Thyroid gland (tissue), 4 donors: ENCODE measurements at regions not wholly inside any gene's neighbourhood (a gene's known extent, or its start where the extent isn't known, plus 50 kb on each side); places are given as distances from the start of the nearest gene placed in this dataset.

Experiments
- DNase-seq, 2 donors: peaks; one replicate each; pipeline ENCODE4 v3.0.0-alpha.2; 2019
- H3K27ac ChIP-seq, 3 donors: fragments of 200-600 bp; sonication (generic); 1 replicate in 2 of 3; 2 replicates in 1 of 3; pipeline ENCODE4 v1.5.1; 2016 to 2019; ENCODE audit warnings: mild to moderate bottlenecking in 1 of 3, moderate library complexity in 1 of 3
- H3K27me3 ChIP-seq: fragments of 200-600 bp; sonication (generic); one replicate; pipeline ENCODE4 v1.5.1; 2019
- H3K36me3 ChIP-seq, 2 donors: fragments of 200-600 bp; sonication (generic); one replicate each; pipeline ENCODE4 v1.5.1; 2016 to 2019
- H3K4me1 ChIP-seq, 2 donors: fragments of 200-600 bp; sonication (generic); one replicate each; pipeline ENCODE4 v1.5.1; 2017 to 2019
- H3K4me3 ChIP-seq, 3 donors: fragments of 200-600 bp; sonication (generic); replicated peaks in 1 of 3; 1 replicate in 2 of 3; 2 replicates in 1 of 3; pipeline ENCODE4 v1.5.1; 2016; ENCODE audit warnings: mild to moderate bottlenecking in 1 of 3
- H3K9me3 ChIP-seq: fragments of 200-600 bp; sonication (generic); one replicate; pipeline ENCODE4 v1.5.1; 2017
- POLR2A ChIP-seq, 2 donors: fragments of 450-650 bp; IDR thresholded peaks; one replicate each; pipeline ENCODE4 v1.6.1; 2017; ENCODE audit warnings: antibody characterized with exemption in 2 of 2, mild to moderate bottlenecking in 2 of 2, moderate library complexity in 1 of 2
- WGBS, 2 donors: methylation state at CpG; one replicate each; pipeline ENCODE4 v1.1.5; 2017; 5-methylcytosine and 5-hydroxymethylcytosine counted together
- intact Hi-C: fragments of 100-400 bp; cut with DNase I; formaldehyde crosslinking; loops from one replicate; pipeline ENCODE4 v1.15.1; 2023
- TF ChIP-seq, protein P1 (sequence below), 6 experiments: fragments of 200-600 bp in 3 of 6; fragments of 450-650 bp in 3 of 6; sonication (generic) in 3 of 6; IDR thresholded peaks; one replicate each; pipeline ENCODE4 v1.5.1; 2016 to 2019; ENCODE audit warnings: antibody characterized with exemption in 6 of 6, mild to moderate bottlenecking in 2 of 6, inconsistent platforms in 1 of 6, moderate library complexity in 1 of 6

DNA sequence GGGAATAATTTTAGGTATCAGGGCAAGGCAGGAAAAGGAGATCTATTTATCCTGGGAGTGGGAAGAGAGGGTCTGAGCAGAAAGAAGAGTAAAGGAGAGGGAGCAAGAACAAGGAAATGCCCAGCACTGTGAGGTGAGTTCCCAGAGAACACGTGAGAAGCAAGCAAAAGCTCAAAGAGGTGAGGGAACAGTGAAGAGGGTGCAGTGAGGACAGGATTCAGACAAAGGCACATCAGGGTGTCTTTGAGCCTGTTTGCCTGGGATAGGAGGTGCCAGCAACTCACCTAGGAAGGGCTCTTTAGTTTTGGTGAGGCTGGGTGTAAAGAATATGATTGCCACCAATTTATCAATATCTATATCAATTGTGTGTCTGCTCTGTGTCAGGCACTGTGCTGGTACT lies 88.9 kb upstream of the NRXN3 start:
- H3K4me3 ChIP-seq: no peak overlapping the region
- no peaks in the 10 kb centered on the region for H3K27me3 ChIP-seq
- H3K36me3 ChIP-seq: no peaks in the 10 kb centered on the region
- TF ChIP-seq, protein P1, sequence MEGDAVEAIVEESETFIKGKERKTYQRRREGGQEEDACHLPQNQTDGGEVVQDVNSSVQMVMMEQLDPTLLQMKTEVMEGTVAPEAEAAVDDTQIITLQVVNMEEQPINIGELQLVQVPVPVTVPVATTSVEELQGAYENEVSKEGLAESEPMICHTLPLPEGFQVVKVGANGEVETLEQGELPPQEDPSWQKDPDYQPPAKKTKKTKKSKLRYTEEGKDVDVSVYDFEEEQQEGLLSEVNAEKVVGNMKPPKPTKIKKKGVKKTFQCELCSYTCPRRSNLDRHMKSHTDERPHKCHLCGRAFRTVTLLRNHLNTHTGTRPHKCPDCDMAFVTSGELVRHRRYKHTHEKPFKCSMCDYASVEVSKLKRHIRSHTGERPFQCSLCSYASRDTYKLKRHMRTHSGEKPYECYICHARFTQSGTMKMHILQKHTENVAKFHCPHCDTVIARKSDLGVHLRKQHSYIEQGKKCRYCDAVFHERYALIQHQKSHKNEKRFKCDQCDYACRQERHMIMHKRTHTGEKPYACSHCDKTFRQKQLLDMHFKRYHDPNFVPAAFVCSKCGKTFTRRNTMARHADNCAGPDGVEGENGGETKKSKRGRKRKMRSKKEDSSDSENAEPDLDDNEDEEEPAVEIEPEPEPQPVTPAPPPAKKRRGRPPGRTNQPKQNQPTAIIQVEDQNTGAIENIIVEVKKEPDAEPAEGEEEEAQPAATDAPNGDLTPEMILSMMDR (IDR thresholded peaks at IDR 0.05): no peak
- H3K4me1 ChIP-seq: no peaks in the 10 kb centered on the region
- 14 to 23% methylated on average over 1 of the region's 1 CpG for WGBS, 2 donors
- intact Hi-C loops: no loop called here
- no peak for DNase-seq
- H3K27ac ChIP-seq: no peak overlapping the region
- no peaks in the 10 kb centered on the region for H3K9me3 ChIP-seq

DNA sequence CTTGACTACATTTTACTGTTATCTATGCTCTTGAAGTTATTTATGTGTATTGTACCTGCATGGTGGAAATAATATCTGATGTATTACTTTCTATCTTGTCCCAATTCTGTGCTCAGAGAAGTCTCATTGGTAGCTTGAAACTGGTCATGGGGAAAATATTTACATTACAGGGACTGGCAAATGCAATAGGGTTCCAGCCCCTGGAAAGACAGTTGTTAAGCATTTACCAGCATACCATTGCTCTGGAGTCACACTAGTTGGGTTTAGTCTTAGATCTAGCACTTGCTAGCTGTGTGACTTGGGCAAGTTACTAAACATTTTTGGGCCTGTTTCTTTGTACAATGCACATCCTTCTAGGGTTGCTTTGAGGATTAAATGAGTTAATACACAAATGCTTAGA lies 86.3 kb upstream of the NRXN3 start:
- no peak for DNase-seq
- H3K27ac ChIP-seq: no peak overlapping the region
- H3K4me3 ChIP-seq: no peak overlapping the region
- H3K9me3 ChIP-seq: no peaks in the 10 kb centered on the region
- no peaks in the 10 kb centered on the region for H3K36me3 ChIP-seq
- no peaks in the 10 kb centered on the region for H3K4me1 ChIP-seq
- no peak for TF ChIP-seq POLR2A (IDR thresholded peaks at IDR 0.05)
- TF ChIP-seq, protein P1 (IDR thresholded peaks at IDR 0.05): no peak
- H3K27me3 ChIP-seq: no peaks in the 10 kb centered on the region
- intact Hi-C loops: no loop called here

DNA sequence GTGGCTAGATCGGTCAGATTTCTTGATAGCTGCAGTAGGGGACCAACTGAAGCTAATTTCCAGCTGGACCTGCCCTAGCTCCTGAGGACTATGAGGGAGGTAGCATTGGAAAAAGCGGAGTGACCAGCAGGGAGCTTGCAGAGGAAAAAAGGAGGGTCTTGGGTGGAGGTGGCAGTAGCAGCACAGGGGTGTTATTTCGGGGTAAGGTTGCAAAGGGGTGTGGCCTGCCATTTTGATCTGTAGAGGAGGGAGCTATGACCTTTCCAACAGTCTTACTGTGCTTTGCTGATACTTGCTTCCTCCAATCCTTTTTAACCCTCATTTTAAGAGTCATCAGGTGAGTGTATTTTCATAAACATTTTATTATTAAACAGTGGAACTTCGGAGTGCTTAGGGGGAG lies 83.8 kb upstream of the NRXN3 start:
- intact Hi-C loops: no loop called here
- 57 to 63% methylated on average over 4 of the region's 4 CpGs for WGBS, 2 donors
- Histone ChIP-seq H3K27ac (no peak overlapping the region), H3K4me1 (no peaks in the 10 kb centered on the region), H3K4me3 (no peak overlapping the region), H3K27me3 (no peaks in the 10 kb centered on the region), H3K36me3 (no peaks in the 10 kb centered on the region), H3K9me3 (no peaks in the 10 kb centered on the region)
- TF ChIP-seq, protein P1 (IDR thresholded peaks at IDR 0.05): no peak
- TF ChIP-seq POLR2A (IDR thresholded peaks at IDR 0.05): no peak
- no peak for DNase-seq

DNA sequence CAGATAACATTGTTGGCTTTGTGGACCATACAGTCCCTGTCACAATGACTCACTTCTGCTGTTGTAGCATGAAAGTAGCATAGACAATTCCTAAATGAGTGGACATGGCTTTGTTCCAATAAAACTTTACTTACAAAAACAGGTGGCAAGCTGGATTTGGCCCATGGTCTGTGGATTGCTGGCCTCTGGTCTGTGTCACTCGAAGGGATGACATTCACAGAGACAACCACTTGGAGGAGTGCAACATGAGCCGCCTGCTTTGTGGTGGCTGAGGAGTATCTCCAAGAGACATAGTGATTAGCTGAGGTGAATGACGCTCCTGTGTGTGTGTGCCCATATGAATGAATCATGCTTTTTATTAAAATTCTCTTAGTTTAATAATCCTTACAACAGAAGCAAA lies 81.3 kb upstream of the NRXN3 start:
- no peak overlapping the region for H3K27ac ChIP-seq
- no peaks in the 10 kb centered on the region for H3K36me3 ChIP-seq
- no peak for DNase-seq
- no peak overlapping the region for H3K4me3 ChIP-seq
- intact Hi-C loops: no loop called here
- H3K9me3 ChIP-seq: no peaks in the 10 kb centered on the region
- WGBS, 2 donors: 48 to 53% methylated on average over 3 of the region's 3 CpGs
- H3K27me3 ChIP-seq: no peaks in the 10 kb centered on the region
- TF ChIP-seq POLR2A (IDR thresholded peaks at IDR 0.05): no peak
- TF ChIP-seq, protein P1 (IDR thresholded peaks at IDR 0.05): no peak
- no peaks in the 10 kb centered on the region for H3K4me1 ChIP-seq

DNA sequence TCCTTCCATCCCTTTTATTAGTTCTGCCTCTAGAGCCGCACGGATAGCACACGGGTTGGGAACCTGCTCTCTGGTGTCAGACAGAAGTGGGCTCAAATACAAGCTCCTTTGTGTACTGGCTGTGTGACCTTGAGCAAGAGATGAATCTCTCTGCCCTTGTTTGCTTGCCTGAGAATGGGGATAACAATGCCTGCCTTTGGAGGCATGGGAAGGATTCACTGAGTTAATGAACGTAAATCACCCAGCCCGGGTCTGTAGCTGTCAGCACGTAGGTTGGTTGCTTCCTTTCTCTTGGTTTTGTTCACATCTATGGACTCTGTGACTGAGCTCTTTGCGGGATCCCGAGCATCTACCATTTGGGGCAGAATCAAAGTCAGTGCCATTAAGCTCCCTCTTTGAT lies 79.3 kb upstream of the NRXN3 start:
- Histone ChIP-seq H3K36me3 (no peaks in the 10 kb centered on the region), H3K27ac (no peak overlapping the region), H3K9me3 (no peaks in the 10 kb centered on the region), H3K4me1 (no peaks in the 10 kb centered on the region), H3K27me3 (no peaks in the 10 kb centered on the region), H3K4me3 (no peak overlapping the region)
- intact Hi-C loops: no loop called here
- no peak for DNase-seq
- TF ChIP-seq, protein P1 (IDR thresholded peaks at IDR 0.05): no peak
- no peak for TF ChIP-seq POLR2A (IDR thresholded peaks at IDR 0.05)
- WGBS, 2 donors: 89 to 91% methylated on average over 8 of the region's 8 CpGs
